A549 (cell line): ENCODE measurements at regions not wholly inside any gene's neighbourhood (a gene's known extent, or its start where the extent isn't known, plus 50 kb on each side); places are given as distances from the start of the nearest gene placed in this dataset.

Experiments
- ATAC-seq, 2 experiments: fragments of 200-7000 bp in 1 of 2; fragments of >200 bp in 1 of 2; cut with Nextera tagmentation in 1 of 2; cut with Tn5 transposase in 1 of 2; 3 replicates each; pipeline versions ENCODE4 v1.8.0 to v1.9.1; 2018 to 2020; ENCODE audit warnings: mild to moderate bottlenecking in 1 of 2, moderate library complexity in 1 of 2
- CTCF ChIA-PET: fragments of 300-600 bp; sonication (Branson Sonifier 250); formaldehyde crosslinking; extraction: SDS; loops from one replicate; lab custom pipeline; 2021; ENCODE audit warnings: antibody characterized with exemption, inconsistent platforms; lab: Yijun Ruan, JAX
- POLR2A ChIA-PET: fragments of 350-600 bp; formaldehyde crosslinking; extraction: SDS; loops from one replicate; lab custom pipeline; 2021; ENCODE audit warnings: antibody characterized with exemption, inconsistent platforms; lab: Yijun Ruan, JAX
- DNase-seq, 2 experiments: peaks; one replicate each; pipeline versions ENCODE4 v3.0.0 to v3.0.0-alpha.2; 2011 to 2016; ENCODE audit warnings: low read depth in 1 of 2, low spot score in 1 of 2
- FAIRE-seq: peaks from 2 replicates; lab custom pipeline; 2011; peaks lifted over from hg19 to GRCh38; lab: Jason Lieb, UNC
- H3K27ac ChIP-seq, 2 experiments: fragments of >200 bp; sonication (Bioruptor Twin); formaldehyde crosslinking; 3 replicates each; pipeline ENCODE4 v1.5.1; 2016 to 2017
- H3K4me1 ChIP-seq: fragments of >200 bp; sonication (Bioruptor Twin); formaldehyde crosslinking; 3 replicates; pipeline ENCODE4 v1.6.1; 2016
- H3K4me2 ChIP-seq: fragments of >200 bp; sonication (Bioruptor Twin); formaldehyde crosslinking; 3 replicates; pipeline ENCODE4 v1.6.1; 2016
- H3K4me3 ChIP-seq: fragments of >200 bp; sonication (Bioruptor Twin); formaldehyde crosslinking; 3 replicates; pipeline ENCODE4 v1.5.1; 2016
- H3K9me3 ChIP-seq: fragments of >200 bp; sonication (Bioruptor Twin); formaldehyde crosslinking; 3 replicates; pipeline ENCODE4 v1.6.1; 2016
- BCL3 ChIP-seq: fragments of >200 bp; sonication (Bioruptor Twin); formaldehyde crosslinking; IDR thresholded peaks from 3 replicates; pipeline ENCODE4 v1.6.1; 2016
- CBX2 ChIP-seq: fragments of 200-600 bp; sonication (generic); IDR thresholded peaks from 2 replicates; pipeline ENCODE4 v1.6.1; 2016; ENCODE audit warnings: low read depth, mild to moderate bottlenecking, borderline replicate concordance
- EHF ChIP-seq: fragments of 250-450 bp; sonication (Bioruptor Pico); IDR thresholded peaks from 2 replicates; pipeline ENCODE4 v1.5.0; 2020; ENCODE audit warnings: mild to moderate bottlenecking
- ELK1 ChIP-seq: fragments of 150-350 bp; IDR thresholded peaks from 2 replicates; pipeline ENCODE4 v1.6.1; 2014; ENCODE audit warnings: low read depth, mild to moderate bottlenecking, low read length
- ESRRA ChIP-seq: fragments of 150-350 bp; IDR thresholded peaks from 2 replicates; pipeline ENCODE4 v1.6.1; 2014; ENCODE audit warnings: mild to moderate bottlenecking, low read length, borderline replicate concordance
- GATA3 ChIP-seq: IDR thresholded peaks from 2 replicates; pipeline ENCODE4 v1.6.1; 2012; ENCODE audit warnings: borderline replicate concordance
- HMGXB4 ChIP-seq: fragments of 250-450 bp; sonication (Bioruptor Pico); IDR thresholded peaks from 2 replicates; pipeline ENCODE4 v1.5.0; 2021; ENCODE audit warnings: mild to moderate bottlenecking, moderate library complexity, borderline replicate concordance
- JUN ChIP-seq, 2 experiments: fragments of >200 bp; sonication (Bioruptor Twin); formaldehyde crosslinking; IDR thresholded peaks; 2 replicates in 1 of 2; 3 replicates in 1 of 2; pipeline ENCODE4 v1.6.1; 2016 to 2017
- MAX ChIP-seq: IDR thresholded peaks from 2 replicates; pipeline ENCODE4 v1.6.1; 2012
- NFE2L2 ChIP-seq: fragments of 150-350 bp; conservative IDR thresholded peaks from 2 replicates; pipeline ENCODE4 v1.6.1; 2014; ENCODE audit warnings: low read length
- PBX3 ChIP-seq: IDR thresholded peaks from 2 replicates; pipeline ENCODE4 v1.6.1; 2012
- POLR2A ChIP-seq: IDR thresholded peaks from 2 replicates; pipeline ENCODE4 v1.6.1; 2012; ENCODE audit warnings: mild to moderate bottlenecking, low read length
- POLR2AphosphoS2 ChIP-seq: conservative IDR thresholded peaks from 2 replicates; pipeline ENCODE4 v1.6.1; 2012; ENCODE audit warnings: low read length, improper control_type of control experiment, inconsistent platforms
- SREBF2 ChIP-seq: fragments of 450-650 bp; IDR thresholded peaks from 2 replicates; pipeline ENCODE4 v1.6.1; 2014; ENCODE audit warnings: mild to moderate bottlenecking, moderate library complexity
- USF2 ChIP-seq: fragments of 450-650 bp; IDR thresholded peaks from 2 replicates; pipeline ENCODE4 v1.6.1; 2014; ENCODE audit warnings: antibody characterized with exemption
- WGBS: methylation state at CpG from one replicate; pipeline ENCODE4 v1.1.6; 2017; ENCODE audit errors: missing lambda C conversion rate; 5-methylcytosine and 5-hydroxymethylcytosine counted together

- Histone ChIP-seq H3K4me3 (no peak overlapping the region), H3K4me1 (no peaks in the 10 kb centered on the region), H3K27ac (no peak overlapping the region), H3K9me3 (no peaks in the 10 kb centered on the region), H3K4me2 (no peak overlapping the region)
- FAIRE-seq (no peak), DNase-seq (no peak), ATAC-seq (peak; percentile 30 to 49; a peak in 1 of 6 replicates)
- no peak for TF ChIP-seq USF2
- no peak for TF ChIP-seq NFE2L2
- TF ChIP-seq JUN (IDR thresholded peaks at IDR 0.05) = no peak
- no peak for TF ChIP-seq SREBF2
- TF ChIP-seq BCL3 = no peak
- TF ChIP-seq GATA3 = no peak
- 54% methylated on average over 3 of the region's 3 CpGs for WGBS
- POLR2A ChIA-PET = no interaction called here
- CTCF ChIA-PET = no interaction called here
Measured at GRCh38 chr3:16767006-16767405, 117.7 kb upstream of the PLCL2 start.

- Histone ChIP-seq H3K4me2 (no peak overlapping the region), H3K4me1 (no peaks in the 10 kb centered on the region), H3K9me3 (no peaks in the 10 kb centered on the region), H3K4me3 (no peak overlapping the region), H3K27ac (no peak overlapping the region)
- 0% methylated on average over 1 of the region's 1 CpG for WGBS
- no peak for TF ChIP-seq CBX2
- TF ChIP-seq EHF (CRISPR knock-in tag) = no peak
- TF ChIP-seq HMGXB4 (CRISPR knock-in tag) = no peak
- no peak for TF ChIP-seq JUN (IDR thresholded peaks at IDR 0.05)
- FAIRE-seq = no peak
- ATAC-seq = no peak
- no peak for DNase-seq
- POLR2A ChIA-PET = no interaction called here
- CTCF ChIA-PET = no interaction called here
Measured at GRCh38 chr3:16768014-16768413, 116.7 kb upstream of the PLCL2 start.

GRCh38 chr3:16768956-16769355 lies 115.8 kb upstream of the PLCL2 start:
- WGBS = 3% methylated on average over 1 of the region's 1 CpG
- no peak for FAIRE-seq
- no peak for DNase-seq
- no peak overlapping the region for H3K4me2 ChIP-seq
- no peaks in the 10 kb centered on the region for H3K9me3 ChIP-seq
- ChIA-PET CTCF (no interaction called here), POLR2A (no interaction called here)
- H3K4me1 ChIP-seq = no peaks in the 10 kb centered on the region
- no peak overlapping the region for H3K27ac ChIP-seq
- ATAC-seq = no peak
- no peak overlapping the region for H3K4me3 ChIP-seq
- TF ChIP-seq PBX3 (no peak), POLR2AphosphoS2 (no peak), MAX (no peak), POLR2A (no peak), ELK1 (no peak), ESRRA (no peak)
- TF ChIP-seq, all 56 proteins: peak for 0
